Karpas-422 (cell line): ENCODE measurements at regions not wholly inside any gene's neighbourhood (a gene's known extent, or its start where the extent isn't known, plus 50 kb on each side); places are given as distances from the start of the nearest gene placed in this dataset. TPM values are rescaled to one million over a fixed set of nuclear protein-coding genes. Genes with fewer than 3 reads are reported as not detected.

Experiments
- DNase-seq: peaks from one replicate; pipeline ENCODE4 v3.0.0-alpha.2; 2015
- H2AFZ ChIP-seq: fragments of 200-600 bp; sonication (generic); 2 replicates; pipeline ENCODE4 v1.6.1; 2014; ENCODE audit warnings: antibody characterized with exemption, low read length, mixed read lengths
- H3K27ac ChIP-seq: fragments of 200-600 bp; sonication (generic); 2 replicates; pipeline ENCODE4 v1.5.1; 2014; ENCODE audit warnings: mild to moderate bottlenecking, low read length, moderate library complexity
- H3K27me3 ChIP-seq: fragments of 200-600 bp; sonication (generic); 2 replicates; pipeline ENCODE4 v1.6.1; 2014; ENCODE audit warnings: low read length, mixed read lengths
- H3K36me3 ChIP-seq: fragments of 200-600 bp; sonication (generic); 2 replicates; pipeline ENCODE4 v1.6.1; 2014; ENCODE audit warnings: low read length, mixed read lengths; ENCODE audit not compliant: insufficient read depth
- H3K4me1 ChIP-seq: fragments of 200-600 bp; sonication (generic); 2 replicates; pipeline ENCODE4 v1.6.1; 2014; ENCODE audit warnings: mild to moderate bottlenecking, low read length, mixed read lengths
- H3K4me2 ChIP-seq: fragments of 200-600 bp; sonication (generic); 2 replicates; pipeline ENCODE4 v1.6.1; 2014; ENCODE audit warnings: low read length, low read depth, mild to moderate bottlenecking; ENCODE audit not compliant: poor library complexity, severe bottlenecking
- H3K4me3 ChIP-seq: fragments of 200-600 bp; sonication (generic); 2 replicates; pipeline ENCODE4 v1.5.1; 2014; ENCODE audit warnings: mild to moderate bottlenecking, antibody characterized with exemption, low read length, mixed read lengths
- H3K79me2 ChIP-seq: fragments of 200-600 bp; sonication (generic); 2 replicates; pipeline ENCODE4 v1.6.1; 2014; ENCODE audit warnings: mild to moderate bottlenecking, low read length, mixed read lengths
- H3K9ac ChIP-seq: fragments of 200-600 bp; sonication (generic); 2 replicates; pipeline ENCODE4 v1.6.0; 2014; ENCODE audit warnings: low read length
- H3K9me2 ChIP-seq: fragments of 200-600 bp; sonication (generic), shearing (Covaris generic); replicated peaks from 2 replicates; pipeline ENCODE4 v1.6.0; 2014; ENCODE audit warnings: mild to moderate bottlenecking, low read length, moderate library complexity; ENCODE audit not compliant: insufficient read depth
- H3K9me3 ChIP-seq: fragments of 300-700, 200-600 bp; sonication (generic); 2 replicates; pipeline ENCODE4 v1.6.1; 2014; ENCODE audit warnings: low read length, mixed read lengths
- H4K20me1 ChIP-seq: fragments of 200-600 bp; sonication (generic); 2 replicates; pipeline ENCODE4 v1.6.1; 2014; ENCODE audit warnings: mild to moderate bottlenecking, antibody characterized with exemption, low read length, low read depth; ENCODE audit not compliant: insufficient read depth
- small RNA-seq: library from RNA; depleted of rRNA; stranded (forward); fragments of <200 nt; gene quantifications from one replicate; pipeline ENCODE3, GENCODE V24; 2014

DNA sequence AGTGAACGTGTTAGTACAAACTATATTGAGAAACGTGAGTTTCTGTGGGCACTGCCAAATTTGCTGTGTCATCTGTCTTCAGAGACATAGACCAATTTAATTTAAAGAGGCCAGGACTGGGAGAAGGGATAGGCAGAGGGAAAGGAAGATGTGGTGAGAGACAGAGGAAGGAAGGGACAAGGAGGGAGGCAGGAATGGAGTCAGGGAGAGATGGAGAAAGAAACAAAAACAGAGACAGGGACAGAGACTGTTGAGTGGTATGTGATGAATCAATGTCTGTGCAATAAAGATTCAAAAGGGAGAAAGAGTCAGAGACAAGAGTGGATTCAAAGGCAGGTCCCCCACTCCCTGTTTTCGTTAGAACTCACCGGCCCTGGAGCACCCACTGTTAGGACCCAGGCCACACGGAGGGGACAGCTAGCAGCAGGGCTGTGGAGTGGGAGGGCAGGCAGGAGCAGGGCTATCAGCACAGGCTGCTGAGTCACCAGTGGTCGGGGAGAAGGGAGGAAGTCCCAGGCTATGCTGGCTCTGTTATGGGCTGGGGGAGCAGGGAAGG is 51.6 kb upstream of the CHD6 start:
- Histone ChIP-seq H3K9me3 (no peaks in the 10 kb centered on the region), H4K20me1 (no peaks in the 10 kb centered on the region), H3K36me3 (no peaks in the 10 kb centered on the region), H2AFZ (no peak overlapping the region), H3K4me3 (no peak overlapping the region), H3K9me2 (no peaks in the 10 kb centered on the region), H3K4me2 (no peak overlapping the region), H3K27ac (no peak overlapping the region), H3K4me1 (peaks cover 9% of the 10 kb centered on the region), H3K9ac (no peak overlapping the region), H3K79me2 (no peaks in the 10 kb centered on the region), H3K27me3 (no peaks in the 10 kb centered on the region)
- DNase-seq, result no peak

GRCh38 chr20:41668057-41668749 is 50.0 kb upstream of the CHD6 start:
- Histone ChIP-seq H3K36me3 (no peaks in the 10 kb centered on the region), H3K27me3 (no peaks in the 10 kb centered on the region), H3K9ac (no peak overlapping the region), H3K9me2 (no peaks in the 10 kb centered on the region), H4K20me1 (no peaks in the 10 kb centered on the region), H3K9me3 (no peaks in the 10 kb centered on the region), H3K79me2 (no peaks in the 10 kb centered on the region), H3K4me1 (peaks cover 9% of the 10 kb centered on the region), H3K4me2 (no peak overlapping the region), H2AFZ (no peak overlapping the region), H3K27ac (no peak overlapping the region), H3K4me3 (no peak overlapping the region)
- no peak for DNase-seq

Small RNAs in the stretch of these regions (small RNA-seq; reads per million reads assigned to genes)
- gene RF00568, result not detected
- not detected for gene RNU6-1018P
